K562 (cell line): ENCODE measurements at regions not wholly inside any gene's neighbourhood (a gene's known extent, or its start where the extent isn't known, plus 50 kb on each side); places are given as distances from the start of the nearest gene placed in this dataset.

Experiments used
- AFF4 ChIP-seq: sonication (generic); formaldehyde crosslinking; IDR thresholded peaks from 2 replicates; pipeline ENCODE4 v1.8.0; 2023; ENCODE audit warnings: mild to moderate bottlenecking, missing genetic modification reagents
- CREB1 ChIP-seq, 2 experiments: sonication (generic) in 1 of 2; formaldehyde crosslinking in 1 of 2; IDR thresholded peaks; 2 replicates each; pipeline versions ENCODE4 v1.6.1 to v1.8.0; 2012 to 2022; ENCODE audit warnings: inconsistent platforms in 1 of 2, mild to moderate bottlenecking in 1 of 2, missing genetic modification reagents in 1 of 2, moderate library complexity in 1 of 2
- CTCF ChIP-seq, 3 experiments: IDR thresholded peaks in 2 of 3; conservative IDR thresholded peaks in 1 of 3; 2 replicates each; pipeline ENCODE4 v1.5.1; 2011 to 2012; ENCODE audit warnings: low read length in 3 of 3, mild to moderate bottlenecking in 3 of 3, control low read depth in 2 of 3, improper control_type of control experiment in 1 of 3, inconsistent platforms in 1 of 3, low read depth in 1 of 3, mixed read lengths in 1 of 3, moderate library complexity in 1 of 3; ENCODE audit not compliant: insufficient read depth in 2 of 3
- ELF4 ChIP-seq: fragments of 450-650 bp; formaldehyde crosslinking; IDR thresholded peaks from 2 replicates; pipeline ENCODE4 v1.4.0; 2022; ENCODE audit warnings: missing genetic modification characterization
- FOS ChIP-seq: IDR thresholded peaks from 3 replicates; pipeline ENCODE4 v1.6.1; 2011; ENCODE audit not compliant: insufficient read length; ENCODE audit errors: extremely low read depth
- KAT7 ChIP-seq: sonication (generic); formaldehyde crosslinking; IDR thresholded peaks from 2 replicates; pipeline ENCODE4 v1.8.0; 2022; ENCODE audit warnings: missing genetic modification reagents, mild to moderate bottlenecking, borderline replicate concordance
- POLR2A ChIP-seq: fragments of 450-650 bp; conservative IDR thresholded peaks from 2 replicates; pipeline ENCODE4 v1.6.1; 2016
- SMC3 ChIP-seq: conservative IDR thresholded peaks from 2 replicates; pipeline ENCODE4 v1.6.1; 2011; ENCODE audit warnings: low read depth, low read length, improper control_type of control experiment; ENCODE audit not compliant: insufficient read depth
- ZC3H4 ChIP-seq: sonication (generic); formaldehyde crosslinking; IDR thresholded peaks from 2 replicates; pipeline ENCODE4 v1.9.0; 2021; ENCODE audit warnings: missing genetic modification reagents, borderline replicate concordance
- TF ChIP-seq, protein P1 (sequence below): fragments of 200-800 bp; sonication (Bioruptor generic); IDR thresholded peaks from 2 replicates; pipeline ENCODE4 v1.6.1; 2017; ENCODE audit warnings: missing genetic modification characterization, missing compliant biosample characterization

- TF ChIP-seq, protein P1, sequence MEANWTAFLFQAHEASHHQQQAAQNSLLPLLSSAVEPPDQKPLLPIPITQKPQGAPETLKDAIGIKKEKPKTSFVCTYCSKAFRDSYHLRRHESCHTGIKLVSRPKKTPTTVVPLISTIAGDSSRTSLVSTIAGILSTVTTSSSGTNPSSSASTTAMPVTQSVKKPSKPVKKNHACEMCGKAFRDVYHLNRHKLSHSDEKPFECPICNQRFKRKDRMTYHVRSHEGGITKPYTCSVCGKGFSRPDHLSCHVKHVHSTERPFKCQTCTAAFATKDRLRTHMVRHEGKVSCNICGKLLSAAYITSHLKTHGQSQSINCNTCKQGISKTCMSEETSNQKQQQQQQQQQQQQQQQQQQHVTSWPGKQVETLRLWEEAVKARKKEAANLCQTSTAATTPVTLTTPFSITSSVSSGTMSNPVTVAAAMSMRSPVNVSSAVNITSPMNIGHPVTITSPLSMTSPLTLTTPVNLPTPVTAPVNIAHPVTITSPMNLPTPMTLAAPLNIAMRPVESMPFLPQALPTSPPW (CRISPR knock-in tag) = no peak
- no peak for TF ChIP-seq SMC3
- TF ChIP-seq CTCF (IDR thresholded peaks at IDR 0.05 in 2 of 3, conservative IDR thresholded peaks at IDR 0.05 in 1 of 3; ENCODE audit: insufficient read depth in 2 of 3, low read depth in 1 of 3, low read length in 3 of 3) = no peak
- no peak for TF ChIP-seq ZC3H4 (CRISPR knock-in tag)
- no peak for TF ChIP-seq ELF4 (CRISPR knock-in tag)
- TF ChIP-seq POLR2A = no peak
- TF ChIP-seq KAT7 (CRISPR knock-in tag) = no peak
- TF ChIP-seq FOS = no peak
- TF ChIP-seq AFF4 (CRISPR knock-in tag) = no peak
- TF ChIP-seq CREB1 (IDR thresholded peaks at IDR 0.05) = no peak
- no peak for TF ChIP-seq CREB1 (CRISPR knock-in tag; IDR thresholded peaks at IDR 0.05)
Observed at GRCh38 chr6:54019860-54020259, 91.4 kb upstream of the MLIP start.
